Astrocyte of the cerebellum (primary cell): ENCODE measurements at regions not wholly inside any gene's neighbourhood (a gene's known extent, or its start where the extent isn't known, plus 50 kb on each side); places are given as distances from the start of the nearest gene placed in this dataset.

Experiments used
- DNase-seq: peaks from one replicate; pipeline ENCODE4 v3.0.0-alpha.2; 2011; ENCODE audit warnings: low read depth
- H3K4me3 ChIP-seq: 2 replicates; pipeline ENCODE4 v1.5.1; 2011; ENCODE audit warnings: mild to moderate bottlenecking, low read depth, low read length, moderate library complexity
- CTCF ChIP-seq: IDR thresholded peaks from 2 replicates; pipeline ENCODE4 v1.5.1; 2012; ENCODE audit warnings: low read length, low read depth, moderate library complexity, mild to moderate bottlenecking; ENCODE audit errors: missing control alignments
- in situ Hi-C: cut with HindIII; loops from 2 replicates; pipeline ENCODE4 v1.10.0; 2017; ENCODE audit warnings: low sequenced_read_pairs

- in situ Hi-C loops, result no loop called here
- DNase-seq, result no peak
- TF ChIP-seq CTCF, result no peak
- H3K4me3 ChIP-seq, result no peak overlapping the region
These were observed 242.9 kb upstream of the C2CD4B start for GRCh38 chr15:62407962-62408361.

- no peak for TF ChIP-seq CTCF
- in situ Hi-C loops, result no loop called here
- H3K4me3 ChIP-seq, result no peak overlapping the region
- no peak for DNase-seq
These were observed 244.4 kb upstream of the C2CD4B start for GRCh38 chr15:62409466-62409865.

- no peak for TF ChIP-seq CTCF
- DNase-seq, result no peak
- in situ Hi-C loops, result no loop called here
- no peak overlapping the region for H3K4me3 ChIP-seq
These were observed 247.6 kb upstream of the C2CD4B start for GRCh38 chr15:62412686-62413085.

GRCh38 chr15:62413153-62413552 lies 248.1 kb upstream of the C2CD4B start:
- in situ Hi-C loops, result no loop called here
- no peak for TF ChIP-seq CTCF
- no peak overlapping the region for H3K4me3 ChIP-seq
- no peak for DNase-seq

- no peak overlapping the region for H3K4me3 ChIP-seq
- in situ Hi-C loops, result no loop called here
- no peak for TF ChIP-seq CTCF
- no peak for DNase-seq
These were observed 248.7 kb upstream of the C2CD4B start for GRCh38 chr15:62413786-62414185.

GRCh38 chr15:62415498-62415897 lies 250.4 kb upstream of the C2CD4B start:
- no peak overlapping the region for H3K4me3 ChIP-seq
- no peak for DNase-seq
- in situ Hi-C loops, result no loop called here
- TF ChIP-seq CTCF, result no peak

GRCh38 chr15:62416526-62416925 lies 251.4 kb upstream of the C2CD4B start:
- in situ Hi-C loops, result no loop called here
- no peak for TF ChIP-seq CTCF
- no peak overlapping the region for H3K4me3 ChIP-seq
- DNase-seq, result no peak
